Kidney (tissue), 13 donors: ENCODE measurements at regions not wholly inside any gene's neighbourhood (a gene's known extent, or its start where the extent isn't known, plus 50 kb on each side); places are given as distances from the start of the nearest gene placed in this dataset.

Experiments used
- DNase-seq, 5 donors: peaks; one replicate each; pipeline ENCODE4 v3.0.0-alpha.2; 2013 to 2020
- FAIRE-seq: peaks from 2 replicates; lab custom pipeline; 2012; peaks lifted over from hg19 to GRCh38; lab: Jason Lieb, UNC
- H3K27ac ChIP-seq, 2 donors: one replicate each; pipeline ENCODE4 v1.7.0; 2013; ENCODE audit warnings: low read depth in 2 of 2, low read length in 2 of 2, inconsistent platforms in 1 of 2
- H3K27me3 ChIP-seq: one replicate; pipeline ENCODE4 v1.7.1; 2013; ENCODE audit warnings: low read length, inconsistent platforms; ENCODE audit not compliant: control insufficient read depth, insufficient read depth
- H3K36me3 ChIP-seq, 3 donors: one replicate each; pipeline versions ENCODE4 v1.7.0 to v1.7.1; 2013; ENCODE audit warnings: low read length in 3 of 3, control low read depth in 1 of 3, inconsistent platforms in 1 of 3; ENCODE audit not compliant: insufficient read depth in 3 of 3, control insufficient read depth in 2 of 3
- H3K4me1 ChIP-seq, 3 donors: one replicate each; pipeline versions ENCODE4 v1.7.0 to v1.7.1; 2013; ENCODE audit warnings: low read length in 3 of 3, inconsistent platforms in 1 of 3, low read depth in 1 of 3; ENCODE audit not compliant: control insufficient read depth in 2 of 3, insufficient read depth in 2 of 3
- H3K4me3 ChIP-seq, 3 donors: one replicate each; pipeline versions ENCODE4 v1.7.0 to v1.8.1; 2013; ENCODE audit warnings: low read length in 3 of 3, control low read depth in 1 of 3, inconsistent platforms in 1 of 3
- H3K9ac ChIP-seq, 3 donors: one replicate each; pipeline versions ENCODE4 v1.7.0 to v1.7.1; 2013; ENCODE audit warnings: low read length in 3 of 3, control low read depth in 1 of 3, inconsistent platforms in 1 of 3
- H3K9me3 ChIP-seq, 3 donors: one replicate each; pipeline versions ENCODE4 v1.7.0 to v1.7.1; 2013; ENCODE audit warnings: low read length in 3 of 3, control low read depth in 1 of 3, inconsistent platforms in 1 of 3; ENCODE audit not compliant: control insufficient read depth in 2 of 3, insufficient read depth in 1 of 3
- intact Hi-C: fragments of 100-400 bp; cut with DNase I; formaldehyde crosslinking; loops from one replicate; pipeline ENCODE4 v1.11.1; 2022
- TF ChIP-seq, protein P1 (sequence below): IDR thresholded peaks from 3 replicates; pipeline ENCODE4 v1.5.1; 2012; ENCODE audit warnings: mild to moderate bottlenecking, moderate library complexity, borderline replicate concordance; ENCODE audit not compliant: insufficient read depth; ENCODE audit errors: extremely low read depth
- donor health status: control.
- donor health status: control.
- donor health status: control.
- donor health status: control.
- donor health status: control.
- donor health status: DM: yes; HTN: yes; CAD: no.
- donor health status: Normal renal cell carcinoma (clear cell type).

DNA sequence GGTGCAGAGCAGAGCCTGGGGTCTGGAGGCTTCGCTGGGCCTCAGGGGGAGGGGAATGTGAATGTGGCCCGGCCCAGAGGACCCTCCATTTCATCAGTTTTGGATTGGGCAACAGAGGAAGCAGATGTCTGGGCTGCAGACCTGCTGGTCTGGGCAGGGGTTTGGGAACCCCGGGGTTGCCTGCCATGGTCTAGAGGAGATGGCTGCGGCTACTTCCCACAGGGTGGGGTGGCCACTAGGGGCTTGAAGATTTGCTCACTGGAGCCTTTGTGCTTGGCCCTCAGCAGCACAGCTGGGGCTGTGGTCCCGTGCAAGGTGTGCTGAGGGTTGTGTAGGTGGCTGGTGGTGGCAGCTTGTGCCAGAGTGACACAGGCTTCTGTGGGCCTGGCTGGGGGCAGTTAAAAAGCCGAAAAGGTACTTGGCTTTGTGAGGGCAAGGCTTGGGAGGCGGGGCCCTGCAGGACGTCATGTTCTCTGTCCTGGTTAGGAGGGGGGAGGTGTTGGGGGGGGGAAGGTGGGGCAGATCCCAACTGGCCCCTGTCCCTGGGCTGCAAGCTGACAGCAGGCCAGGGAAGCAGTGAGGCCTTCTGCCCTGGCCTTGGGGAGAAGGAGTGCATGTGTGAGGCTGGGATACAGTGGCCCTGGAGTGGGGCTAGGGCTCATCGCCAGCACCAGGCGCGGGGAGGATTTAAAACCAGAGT, 98.0 kb downstream of the KPNA2 start:
- H3K27ac ChIP-seq = no peak overlapping the region
- intact Hi-C loops = no loop called here
- no peak overlapping the region for H3K4me3 ChIP-seq
- DNase-seq = no peak
- no peaks in the 10 kb centered on the region for H3K4me1 ChIP-seq
- no peak for FAIRE-seq
- no peak overlapping the region for H3K9ac ChIP-seq
- no peaks in the 10 kb centered on the region for H3K9me3 ChIP-seq
- TF ChIP-seq, protein P1, sequence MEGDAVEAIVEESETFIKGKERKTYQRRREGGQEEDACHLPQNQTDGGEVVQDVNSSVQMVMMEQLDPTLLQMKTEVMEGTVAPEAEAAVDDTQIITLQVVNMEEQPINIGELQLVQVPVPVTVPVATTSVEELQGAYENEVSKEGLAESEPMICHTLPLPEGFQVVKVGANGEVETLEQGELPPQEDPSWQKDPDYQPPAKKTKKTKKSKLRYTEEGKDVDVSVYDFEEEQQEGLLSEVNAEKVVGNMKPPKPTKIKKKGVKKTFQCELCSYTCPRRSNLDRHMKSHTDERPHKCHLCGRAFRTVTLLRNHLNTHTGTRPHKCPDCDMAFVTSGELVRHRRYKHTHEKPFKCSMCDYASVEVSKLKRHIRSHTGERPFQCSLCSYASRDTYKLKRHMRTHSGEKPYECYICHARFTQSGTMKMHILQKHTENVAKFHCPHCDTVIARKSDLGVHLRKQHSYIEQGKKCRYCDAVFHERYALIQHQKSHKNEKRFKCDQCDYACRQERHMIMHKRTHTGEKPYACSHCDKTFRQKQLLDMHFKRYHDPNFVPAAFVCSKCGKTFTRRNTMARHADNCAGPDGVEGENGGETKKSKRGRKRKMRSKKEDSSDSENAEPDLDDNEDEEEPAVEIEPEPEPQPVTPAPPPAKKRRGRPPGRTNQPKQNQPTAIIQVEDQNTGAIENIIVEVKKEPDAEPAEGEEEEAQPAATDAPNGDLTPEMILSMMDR = no peak
- H3K27me3 ChIP-seq = no peaks in the 10 kb centered on the region
- H3K36me3 ChIP-seq = peaks cover 0 to 6% (median 0%) of the 10 kb centered on the region in 3 donors

DNA sequence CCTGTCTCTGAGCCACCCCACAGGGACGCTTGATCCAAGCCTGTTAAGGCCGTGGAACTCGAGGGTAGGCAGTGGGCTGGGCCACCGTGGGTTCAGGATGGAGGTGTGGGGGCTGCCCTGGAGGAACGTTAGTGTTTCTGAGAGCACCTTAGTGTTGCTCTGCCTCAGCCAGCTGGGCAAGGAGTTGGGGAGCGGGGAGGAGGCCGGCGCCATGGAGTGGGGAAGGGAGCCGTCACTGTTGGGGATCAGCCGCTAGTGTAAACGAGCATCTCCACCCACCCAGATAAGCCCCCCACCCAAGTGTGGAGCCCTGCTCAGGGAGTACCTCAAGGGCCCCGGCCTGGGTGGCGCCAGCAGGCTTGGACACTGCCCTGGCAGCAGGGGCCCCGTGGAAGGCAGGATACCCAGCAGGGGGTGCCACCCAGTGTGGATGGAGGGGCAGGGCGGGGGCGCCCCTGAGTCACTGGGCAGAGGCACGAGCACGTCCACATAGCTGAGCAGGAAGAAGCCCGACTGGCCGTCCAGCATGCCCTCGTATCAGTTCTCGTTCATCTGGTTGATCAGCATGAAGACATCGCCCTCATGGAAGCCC, 98.6 kb downstream of the KPNA2 start:
- H3K4me1 ChIP-seq = no peaks in the 10 kb centered on the region

DNA sequence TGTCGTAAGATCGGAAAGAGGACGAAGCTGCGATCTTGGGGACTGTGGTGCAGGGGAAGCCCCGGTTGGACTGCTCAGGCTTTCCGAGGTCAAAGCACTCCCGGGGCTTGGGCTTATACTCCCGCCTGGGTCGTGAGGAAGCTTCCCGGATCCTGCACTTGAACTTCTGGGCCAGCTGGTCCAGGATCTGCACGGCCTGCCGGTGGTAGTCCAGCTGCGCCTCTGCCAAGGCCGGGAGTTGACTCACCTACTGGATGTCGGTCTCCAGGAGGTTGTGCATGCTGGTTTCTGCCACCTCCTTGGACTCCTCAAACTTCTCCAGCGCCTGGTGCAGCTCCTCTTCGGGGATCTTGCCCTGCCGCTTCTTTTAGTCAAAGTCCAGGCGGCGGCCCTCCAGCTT, 99.2 kb downstream of the KPNA2 start:
- Histone ChIP-seq H3K36me3 (peaks cover 0 to 6% (median 0%) of the 10 kb centered on the region in 3 donors), H3K4me1 (no peaks in the 10 kb centered on the region), H3K4me3 (no peak overlapping the region), H3K27ac (no peak overlapping the region), H3K9ac (no peak overlapping the region), H3K27me3 (no peaks in the 10 kb centered on the region), H3K9me3 (no peaks in the 10 kb centered on the region)
- FAIRE-seq (no peak), DNase-seq (no peak)
- TF ChIP-seq, protein P1 = no peak
- intact Hi-C loops = no loop called here

More for the DNA sequence above, 98.6 kb downstream of the KPNA2 start:
- intact Hi-C loops = no loop called here
- FAIRE-seq = no peak
- no peak overlapping the region for H3K9ac ChIP-seq
- TF ChIP-seq, protein P1 = no peak
- no peak for DNase-seq
- H3K27ac ChIP-seq = no peak overlapping the region
- H3K36me3 ChIP-seq = peaks cover 0 to 6% (median 0%) of the 10 kb centered on the region in 3 donors
- no peaks in the 10 kb centered on the region for H3K27me3 ChIP-seq
- H3K4me3 ChIP-seq = no peak overlapping the region
- no peaks in the 10 kb centered on the region for H3K9me3 ChIP-seq
